GM19239 (cell line): ENCODE measurements at regions not wholly inside any gene's neighbourhood (a gene's known extent, or its start where the extent isn't known, plus 50 kb on each side); places are given as distances from the start of the nearest gene placed in this dataset.
"Not testable (repeated sequence)": the region's sequence is repeated elsewhere in the genome, so short reads cannot be mapped to it uniquely, and the experiment has no call there.

ENCODE experiments used
- DNase-seq: peaks from one replicate; pipeline ENCODE4 v3.0.0; 2011; ENCODE audit warnings: low spot score; ENCODE audit not compliant: insufficient read length
- FAIRE-seq: peaks from 2 replicates; lab custom pipeline; 2011; peaks lifted over from hg19 to GRCh38; lab: Jason Lieb, UNC

DNA sequence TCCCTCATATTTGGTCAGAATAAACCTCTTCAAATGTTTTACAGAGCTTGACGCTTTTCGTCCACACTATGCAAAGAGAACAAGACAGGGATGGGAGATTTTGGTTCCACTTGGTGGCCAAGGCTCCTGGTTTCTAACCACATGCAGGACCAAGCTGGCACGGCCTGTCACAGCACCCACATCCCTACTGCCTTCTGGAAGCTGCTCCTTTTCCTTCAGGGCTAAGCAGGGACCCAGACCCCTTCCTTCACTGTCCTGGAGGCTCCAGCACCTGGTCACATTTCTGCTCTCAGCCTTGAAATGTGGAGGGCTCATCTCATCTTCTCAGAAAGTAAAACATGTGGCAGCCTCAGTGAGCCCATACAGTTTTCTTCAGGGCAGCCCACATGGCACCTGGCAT lies 50.4 kb upstream of the ARHGEF7 start:
- FAIRE-seq, result no peak

GRCh38 chr13:111062966-111063365 lies 52.1 kb upstream of the ARHGEF7 start:
- DNase-seq (no peak), FAIRE-seq (no peak)

More for the DNA sequence above, 50.4 kb upstream of the ARHGEF7 start:
- no peak for DNase-seq

GRCh38 chr13:111062305-111062704 lies 52.8 kb upstream of the ARHGEF7 start:
- DNase-seq (no peak), FAIRE-seq (no peak)

GRCh38 chr13:111061358-111062045 lies 53.6 kb upstream of the ARHGEF7 start:
- no peak for FAIRE-seq
- no peak for DNase-seq

- DNase-seq (no peak), FAIRE-seq (no peak)
Observed at GRCh38 chr13:111060237-111060919, 54.7 kb upstream of the ARHGEF7 start.

GRCh38 chr13:111058796-111059506 lies 56.2 kb upstream of the ARHGEF7 start:
- FAIRE-seq, result no peak
- DNase-seq, result no peak

- not testable (repeated sequence) for DNase-seq, FAIRE-seq
Observed at GRCh38 chr13:111058339-111058738, 56.8 kb upstream of the ARHGEF7 start.

GRCh38 chr13:111051726-111052232 lies 63.3 kb upstream of the ARHGEF7 start:
- DNase-seq, FAIRE-seq: not testable (repeated sequence)

DNA sequence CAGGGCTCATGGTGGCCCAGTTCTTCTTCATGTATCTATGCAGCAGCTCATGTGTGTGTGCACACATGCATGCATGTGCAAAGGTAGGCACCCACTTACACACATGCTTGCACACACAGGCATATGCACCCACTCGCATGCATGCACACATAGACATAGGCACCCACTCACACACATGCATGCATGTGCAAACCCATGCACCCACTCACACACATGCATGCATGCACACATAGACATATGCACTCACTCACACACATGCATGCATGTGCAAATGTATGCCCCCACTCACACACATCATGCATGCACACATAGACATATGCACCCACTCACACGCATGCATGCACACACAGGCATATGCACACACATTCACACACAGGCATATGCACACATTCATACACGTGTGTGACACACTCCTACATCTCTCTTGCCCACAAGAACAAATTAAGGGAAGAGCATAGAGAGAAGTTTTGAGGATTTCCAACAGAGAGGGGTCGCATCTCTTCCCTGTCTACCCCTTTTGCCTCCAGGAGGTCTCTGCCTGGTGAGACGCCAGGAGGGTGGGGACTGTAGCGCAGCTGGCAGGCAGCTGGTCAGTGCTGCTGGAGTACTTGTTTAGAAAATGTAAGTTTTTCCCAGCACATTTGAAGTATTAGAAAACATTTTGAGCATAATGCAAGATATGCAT lies 63.9 kb upstream of the ARHGEF7 start:
- FAIRE-seq (no peak), DNase-seq (no peak)

DNA sequence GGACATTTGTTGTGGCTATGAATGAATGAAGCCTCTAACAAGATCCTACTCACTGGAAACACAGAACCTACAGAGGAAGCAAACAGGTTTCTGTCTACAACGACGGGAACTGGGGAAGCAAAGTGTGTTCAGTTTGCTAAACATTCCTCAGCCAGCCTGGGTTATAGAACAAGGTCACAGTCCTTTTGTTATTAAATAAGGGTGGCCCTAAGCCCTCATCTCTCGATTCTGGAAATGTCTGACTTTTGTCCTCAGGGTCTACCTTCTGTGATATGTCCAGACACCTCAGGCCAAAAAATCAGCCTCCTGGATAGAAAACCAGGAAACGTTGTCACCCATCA lies 64.6 kb upstream of the ARHGEF7 start:
- no peak for FAIRE-seq
- DNase-seq, result no peak

DNA sequence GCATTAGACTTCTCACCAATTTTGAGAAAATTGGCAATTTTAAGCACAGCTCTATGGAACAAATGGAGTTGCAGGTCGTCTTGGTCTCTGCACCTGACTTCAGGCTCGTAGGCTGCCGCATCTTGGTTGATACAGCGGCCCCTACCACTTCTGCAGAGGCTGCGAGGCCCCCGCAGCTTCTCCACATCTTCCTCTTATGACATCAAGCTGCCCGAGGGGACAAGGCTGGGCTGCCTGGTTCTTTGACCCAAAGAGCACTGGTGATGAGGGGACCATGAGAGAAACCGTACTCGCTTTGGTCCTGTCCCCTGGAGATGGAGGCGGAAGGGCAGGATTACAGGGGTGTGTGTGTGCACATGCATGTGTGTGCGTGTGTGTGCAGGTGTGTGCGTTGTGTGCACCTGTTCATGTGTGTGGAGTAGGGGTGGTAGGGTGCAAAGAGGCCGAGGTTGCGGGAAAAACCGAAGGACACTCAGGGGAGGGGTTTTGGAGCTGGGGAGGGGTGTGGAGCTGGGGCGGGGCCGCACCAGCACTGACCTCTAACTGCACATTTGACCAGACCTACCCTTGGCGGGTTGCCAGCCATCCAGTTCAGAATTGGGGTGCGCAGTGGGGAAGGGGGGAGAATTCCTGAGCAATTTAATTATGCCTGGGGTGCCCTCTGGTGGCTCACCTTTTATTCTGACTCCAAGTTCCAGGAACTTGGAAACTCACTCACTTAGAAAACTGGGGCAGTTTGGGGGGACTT lies 65.1 kb upstream of the ARHGEF7 start:
- no peak for FAIRE-seq

DNA sequence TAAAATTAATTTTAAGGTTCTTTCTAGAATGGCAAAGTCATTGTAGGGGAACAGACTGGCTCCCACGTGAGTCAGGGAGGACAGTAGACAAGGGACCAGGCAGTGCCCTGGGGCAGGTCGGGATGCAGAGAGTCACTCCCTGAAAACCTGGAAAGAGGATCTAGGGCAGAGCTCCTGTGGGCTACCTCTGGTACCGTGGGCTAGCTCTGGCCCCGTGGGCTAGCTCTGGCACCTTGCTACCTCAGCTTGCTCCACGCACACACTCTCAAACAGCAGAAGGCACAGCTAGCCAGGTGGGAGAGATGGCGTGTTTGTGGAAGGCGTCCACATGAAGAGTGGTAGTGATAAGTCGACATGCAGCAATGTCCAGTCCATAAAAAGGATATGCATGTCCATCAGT lies 66.7 kb upstream of the ARHGEF7 start:
- no peak for DNase-seq
- FAIRE-seq, result no peak

More for the DNA sequence above, 65.1 kb upstream of the ARHGEF7 start:
- DNase-seq, result no peak

DNA sequence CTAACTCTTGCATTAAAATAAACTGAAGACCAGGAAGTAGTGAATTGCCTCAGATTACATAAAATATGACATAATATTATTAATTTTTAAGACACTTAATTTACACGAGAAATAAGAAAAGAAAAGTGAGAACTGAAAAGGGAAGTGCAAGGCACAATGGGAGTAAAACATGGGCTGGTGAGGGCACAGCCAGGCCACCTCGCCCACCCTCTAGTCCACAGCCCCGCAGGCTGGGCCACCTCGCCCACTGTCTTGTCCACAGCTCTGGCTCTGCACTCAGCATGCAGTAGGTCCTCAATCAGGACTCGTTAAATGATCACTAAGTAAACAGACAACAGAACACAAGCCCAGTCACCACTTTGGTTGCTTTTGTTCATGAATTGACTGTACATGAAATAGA lies 67.8 kb upstream of the ARHGEF7 start:
- FAIRE-seq (peak; percentile 33), DNase-seq (no peak)

DNA sequence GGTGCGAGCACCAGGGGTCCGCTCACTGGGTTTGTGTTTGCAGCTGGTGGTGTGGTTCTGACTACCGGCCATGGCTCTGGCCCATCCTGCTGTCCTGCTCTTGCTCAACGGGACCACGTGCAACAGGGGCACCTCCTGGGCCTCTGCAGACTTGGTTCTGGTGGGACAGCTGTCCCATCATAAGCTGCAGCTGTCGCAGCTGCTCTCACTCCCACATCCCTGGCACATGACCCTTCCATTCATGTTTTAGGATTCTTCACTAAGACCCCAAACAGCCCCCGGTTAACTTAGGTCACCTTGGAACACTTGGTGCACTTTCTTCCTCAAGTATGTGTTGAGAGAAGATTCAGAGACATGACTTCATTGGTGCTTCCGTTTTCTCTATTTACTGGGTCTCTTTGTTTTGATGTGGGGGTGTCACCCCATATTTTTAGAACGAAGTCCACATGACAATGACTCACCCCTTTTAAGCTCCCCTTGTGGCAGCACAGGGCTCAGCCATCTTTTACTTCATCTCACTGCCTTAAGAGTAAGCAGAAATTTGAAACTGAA lies 68.4 kb upstream of the ARHGEF7 start:
- FAIRE-seq, result peak; percentile 82
- DNase-seq, result peak; percentile 13

- no peak for DNase-seq
- no peak for FAIRE-seq
Observed at GRCh38 chr13:111045170-111045569, 69.9 kb upstream of the ARHGEF7 start.

GRCh38 chr13:111044087-111044830 lies 70.9 kb upstream of the ARHGEF7 start:
- FAIRE-seq, result no peak
- no peak for DNase-seq

- DNase-seq, result no peak
- FAIRE-seq, result no peak
Observed at GRCh38 chr13:111043575-111043982, 71.5 kb upstream of the ARHGEF7 start.

DNA sequence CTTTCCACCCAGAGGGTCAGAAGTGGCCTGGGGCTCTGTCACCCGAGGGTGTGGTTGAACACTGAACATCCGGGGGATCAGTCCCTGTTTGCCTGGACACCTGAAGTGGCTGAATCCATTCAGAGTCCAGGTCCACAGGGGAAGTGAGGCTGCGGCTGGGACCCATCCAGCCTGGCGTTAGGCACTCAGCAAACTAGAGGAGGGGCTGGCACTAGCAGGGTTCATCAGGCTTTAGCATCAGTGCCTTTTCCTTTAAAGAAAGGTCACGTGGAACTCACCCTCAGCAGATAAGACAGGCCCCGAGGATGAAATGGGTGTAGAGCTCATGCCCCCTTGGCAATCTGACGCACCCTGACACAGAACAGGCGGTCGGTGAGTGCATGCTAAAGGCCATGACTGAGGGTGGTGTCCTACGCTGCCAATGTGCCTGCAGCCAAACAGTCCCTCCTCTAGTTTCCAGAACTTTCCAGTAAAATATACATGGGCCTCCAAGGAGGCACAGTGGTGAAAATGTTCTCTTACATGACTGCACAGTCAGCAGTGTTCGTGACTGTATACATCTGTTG lies 72.4 kb upstream of the ARHGEF7 start:
- DNase-seq (no peak), FAIRE-seq (no peak)

- FAIRE-seq (no peak), DNase-seq (no peak)
Observed at GRCh38 chr13:111040830-111041229, 74.3 kb upstream of the ARHGEF7 start.
